HL-60 (cell line): ENCODE measurements at regions not wholly inside any gene's neighbourhood (a gene's known extent, or its start where the extent isn't known, plus 50 kb on each side); places are given as distances from the start of the nearest gene placed in this dataset.

Source experiments
- DNase-seq, 2 experiments: peaks; one replicate each; pipeline ENCODE4 v3.0.0-alpha.2; 2010 to 2020; ENCODE audit warnings: low read depth in 1 of 2, low spot score in 1 of 2
- H3K27ac ChIP-seq: fragments of 250-450 bp; sonication (Bioruptor Pico); replicated peaks from 2 replicates; pipeline ENCODE4 v1.5.1; 2020; ENCODE audit warnings: mild to moderate bottlenecking, moderate library complexity
- H3K27me3 ChIP-seq: fragments of 250-450 bp; sonication (Bioruptor Pico); 2 replicates; pipeline ENCODE4 v1.5.1; 2021; ENCODE audit warnings: mild to moderate bottlenecking, moderate library complexity; ENCODE audit not compliant: insufficient read depth, poor library complexity, severe bottlenecking
- H3K4me3 ChIP-seq: replicated peaks from 2 replicates; pipeline ENCODE4 v1.5.1; 2011; ENCODE audit warnings: mild to moderate bottlenecking, control low read depth, low read length; ENCODE audit not compliant: insufficient read depth
- GABPA ChIP-seq: IDR thresholded peaks from 2 replicates; pipeline ENCODE4 v1.6.1; 2012; ENCODE audit warnings: low read depth
- POLR2AphosphoS5 ChIP-seq: IDR thresholded peaks from 2 replicates; pipeline ENCODE4 v1.6.1; 2012; ENCODE audit warnings: low read depth
- REST ChIP-seq: IDR thresholded peaks from 2 replicates; pipeline ENCODE4 v1.6.1; 2012; ENCODE audit warnings: low read depth; ENCODE audit not compliant: insufficient replicate concordance
- SPI1 ChIP-seq: IDR thresholded peaks from 2 replicates; pipeline ENCODE4 v1.6.1; 2012; ENCODE audit warnings: low read depth, mild to moderate bottlenecking, borderline replicate concordance
- TF ChIP-seq, protein P1 (sequence below): IDR thresholded peaks from one replicate; pipeline ENCODE4 v1.5.1; 2011; ENCODE audit warnings: low read length, control low read depth, inconsistent platforms; ENCODE audit not compliant: insufficient read depth

DNA sequence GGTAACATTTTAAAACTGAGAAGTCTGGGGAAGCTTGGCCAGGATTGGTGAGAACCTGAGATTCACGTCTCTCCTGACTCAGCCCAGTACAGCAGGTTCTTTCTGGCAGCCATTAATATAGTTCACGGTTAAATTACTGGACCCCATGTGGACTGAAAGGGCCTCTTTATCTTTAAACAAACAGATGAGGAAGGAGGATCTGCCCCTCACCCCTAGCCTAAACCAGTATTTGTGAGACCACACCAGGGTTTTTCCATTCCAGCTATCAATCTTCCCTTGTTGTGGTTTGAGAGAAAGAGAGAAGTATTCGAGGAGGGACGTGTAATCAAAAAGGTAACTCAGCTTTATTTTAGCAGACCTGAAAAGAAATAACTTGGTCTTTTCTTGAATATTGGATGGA is 137.1 kb downstream of the PROX1 start:
- no peak for TF ChIP-seq SPI1
- TF ChIP-seq REST = no peak
- TF ChIP-seq, protein P1, sequence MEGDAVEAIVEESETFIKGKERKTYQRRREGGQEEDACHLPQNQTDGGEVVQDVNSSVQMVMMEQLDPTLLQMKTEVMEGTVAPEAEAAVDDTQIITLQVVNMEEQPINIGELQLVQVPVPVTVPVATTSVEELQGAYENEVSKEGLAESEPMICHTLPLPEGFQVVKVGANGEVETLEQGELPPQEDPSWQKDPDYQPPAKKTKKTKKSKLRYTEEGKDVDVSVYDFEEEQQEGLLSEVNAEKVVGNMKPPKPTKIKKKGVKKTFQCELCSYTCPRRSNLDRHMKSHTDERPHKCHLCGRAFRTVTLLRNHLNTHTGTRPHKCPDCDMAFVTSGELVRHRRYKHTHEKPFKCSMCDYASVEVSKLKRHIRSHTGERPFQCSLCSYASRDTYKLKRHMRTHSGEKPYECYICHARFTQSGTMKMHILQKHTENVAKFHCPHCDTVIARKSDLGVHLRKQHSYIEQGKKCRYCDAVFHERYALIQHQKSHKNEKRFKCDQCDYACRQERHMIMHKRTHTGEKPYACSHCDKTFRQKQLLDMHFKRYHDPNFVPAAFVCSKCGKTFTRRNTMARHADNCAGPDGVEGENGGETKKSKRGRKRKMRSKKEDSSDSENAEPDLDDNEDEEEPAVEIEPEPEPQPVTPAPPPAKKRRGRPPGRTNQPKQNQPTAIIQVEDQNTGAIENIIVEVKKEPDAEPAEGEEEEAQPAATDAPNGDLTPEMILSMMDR = no peak
- TF ChIP-seq GABPA = no peak
- no peak for TF ChIP-seq POLR2AphosphoS5
- DNase-seq = no peak
- no peak overlapping the region for H3K4me3 ChIP-seq
- no peaks in the 10 kb centered on the region for H3K27me3 ChIP-seq
- H3K27ac ChIP-seq = no peak overlapping the region

DNA sequence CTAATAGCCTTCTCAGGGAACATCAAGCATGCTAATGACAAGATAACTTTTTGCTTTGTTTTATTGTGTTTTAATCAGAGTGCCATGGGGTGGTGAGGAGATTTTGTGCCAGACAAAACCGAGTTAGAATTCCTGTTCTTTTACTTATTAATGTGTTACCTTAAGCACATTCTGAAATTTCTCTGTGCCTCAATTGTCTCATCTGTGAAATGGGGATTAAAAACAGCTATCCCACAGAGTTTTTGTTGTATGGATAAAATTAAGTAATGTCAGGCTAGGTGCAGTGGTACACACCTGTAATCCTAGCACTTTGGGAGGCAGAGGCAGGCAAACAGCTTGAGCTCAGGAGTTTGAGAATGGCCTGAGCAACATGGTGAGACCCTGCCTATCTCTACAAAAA is 138.0 kb downstream of the PROX1 start:
- no peak for TF ChIP-seq REST
- H3K27ac ChIP-seq = no peak overlapping the region
- H3K4me3 ChIP-seq = no peak overlapping the region
- no peaks in the 10 kb centered on the region for H3K27me3 ChIP-seq
- no peak for DNase-seq

GRCh38 chr1:214126697-214127146 is 138.9 kb downstream of the PROX1 start:
- no peak overlapping the region for H3K27ac ChIP-seq
- H3K27me3 ChIP-seq = no peaks in the 10 kb centered on the region
- TF ChIP-seq GABPA (no peak), SPI1 (no peak), POLR2AphosphoS5 (no peak), REST (no peak)
- TF ChIP-seq, protein P1 = no peak
- H3K4me3 ChIP-seq = no peak overlapping the region
- DNase-seq = no peak

- DNase-seq = no peak
- Histone ChIP-seq H3K4me3 (no peak overlapping the region), H3K27me3 (no peaks in the 10 kb centered on the region), H3K27ac (no peak overlapping the region)
- TF ChIP-seq GABPA (no peak), REST (no peak), SPI1 (no peak), POLR2AphosphoS5 (no peak)
- TF ChIP-seq, protein P1 = no peak
Observed at GRCh38 chr1:214127705-214128104, 139.9 kb downstream of the PROX1 start.
